Testis (tissue), 2 donors: ENCODE measurements at regions not wholly inside any gene's neighbourhood (a gene's known extent, or its start where the extent isn't known, plus 50 kb on each side); places are given as distances from the start of the nearest gene placed in this dataset.

ENCODE experiments used
- DNase-seq: peaks from one replicate; pipeline ENCODE4 v3.0.0-alpha.2; 2019
- H3K27ac ChIP-seq, 2 donors: fragments of 200-600 bp; sonication (generic); one replicate each; pipeline ENCODE4 v1.5.1; 2019
- H3K27me3 ChIP-seq: fragments of 200-600 bp; sonication (generic); one replicate; pipeline ENCODE4 v1.5.1; 2019
- H3K36me3 ChIP-seq: fragments of 200-600 bp; sonication (generic); one replicate; pipeline ENCODE4 v1.5.1; 2017; ENCODE audit warnings: low read depth; ENCODE audit errors: missing control alignments
- H3K4me1 ChIP-seq: fragments of 200-600 bp; sonication (generic); one replicate; pipeline ENCODE4 v1.5.1; 2019
- H3K4me3 ChIP-seq, 2 donors: fragments of 200-600 bp; sonication (generic); one replicate each; pipeline ENCODE4 v1.5.1; 2017 to 2019
- H3K9me3 ChIP-seq: fragments of 200-600 bp; sonication (generic); one replicate; pipeline ENCODE4 v1.5.1; 2017
- POLR2A ChIP-seq: fragments of 450-650 bp; IDR thresholded peaks from one replicate; pipeline ENCODE4 v1.6.1; 2017; ENCODE audit warnings: antibody characterized with exemption, mild to moderate bottlenecking, moderate library complexity
- WGBS, 2 donors: methylation state at CpG; one replicate each; pipeline ENCODE4 v1.1.5; 2018; 5-methylcytosine and 5-hydroxymethylcytosine counted together
- intact Hi-C: fragments of 100-400 bp; cut with DNase I; formaldehyde crosslinking; loops from one replicate; pipeline ENCODE4 v1.15.1; 2023; ENCODE audit warnings: low total_unique reads
- TF ChIP-seq, protein P1 (sequence below), 3 experiments: fragments of 450-650 bp in 2 of 3; fragments of 200-600 bp in 1 of 3; sonication (generic) in 1 of 3; IDR thresholded peaks; one replicate each; pipeline ENCODE4 v1.5.1; 2016 to 2019; ENCODE audit warnings: antibody characterized with exemption in 3 of 3, mild to moderate bottlenecking in 2 of 3, moderate library complexity in 1 of 3

DNA sequence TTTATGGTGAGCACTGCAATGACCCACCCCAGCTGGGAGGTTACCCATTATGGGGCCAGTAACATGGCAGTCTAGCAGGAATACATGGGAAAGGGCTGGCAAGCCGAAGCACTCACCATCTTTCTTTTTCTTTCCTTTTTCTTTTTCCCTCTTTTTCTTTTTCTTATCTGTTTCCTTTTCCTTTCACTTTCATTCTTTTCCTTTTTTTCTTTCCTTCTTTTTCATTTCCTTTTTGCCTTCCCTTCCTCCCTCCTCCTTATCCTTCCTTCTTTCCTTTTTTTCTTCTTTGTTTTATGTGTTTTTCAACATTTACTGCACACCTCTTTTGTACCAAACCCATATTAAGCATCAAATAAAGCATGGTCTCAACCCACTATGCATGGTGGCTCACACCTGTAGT is 501.1 kb downstream of the MED13L start:
- H3K27ac ChIP-seq = no peak overlapping the region
- no peak overlapping the region for H3K4me3 ChIP-seq
- no peaks in the 10 kb centered on the region for H3K4me1 ChIP-seq
- no peak for DNase-seq
- H3K36me3 ChIP-seq = no peaks in the 10 kb centered on the region
- 89 to 97% methylated on average over 1 of the region's 1 CpG for WGBS, 2 donors
- intact Hi-C loops = no loop called here
- no peak for TF ChIP-seq POLR2A
- TF ChIP-seq, protein P1, sequence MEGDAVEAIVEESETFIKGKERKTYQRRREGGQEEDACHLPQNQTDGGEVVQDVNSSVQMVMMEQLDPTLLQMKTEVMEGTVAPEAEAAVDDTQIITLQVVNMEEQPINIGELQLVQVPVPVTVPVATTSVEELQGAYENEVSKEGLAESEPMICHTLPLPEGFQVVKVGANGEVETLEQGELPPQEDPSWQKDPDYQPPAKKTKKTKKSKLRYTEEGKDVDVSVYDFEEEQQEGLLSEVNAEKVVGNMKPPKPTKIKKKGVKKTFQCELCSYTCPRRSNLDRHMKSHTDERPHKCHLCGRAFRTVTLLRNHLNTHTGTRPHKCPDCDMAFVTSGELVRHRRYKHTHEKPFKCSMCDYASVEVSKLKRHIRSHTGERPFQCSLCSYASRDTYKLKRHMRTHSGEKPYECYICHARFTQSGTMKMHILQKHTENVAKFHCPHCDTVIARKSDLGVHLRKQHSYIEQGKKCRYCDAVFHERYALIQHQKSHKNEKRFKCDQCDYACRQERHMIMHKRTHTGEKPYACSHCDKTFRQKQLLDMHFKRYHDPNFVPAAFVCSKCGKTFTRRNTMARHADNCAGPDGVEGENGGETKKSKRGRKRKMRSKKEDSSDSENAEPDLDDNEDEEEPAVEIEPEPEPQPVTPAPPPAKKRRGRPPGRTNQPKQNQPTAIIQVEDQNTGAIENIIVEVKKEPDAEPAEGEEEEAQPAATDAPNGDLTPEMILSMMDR (IDR thresholded peaks at IDR 0.05) = no peak
- no peaks in the 10 kb centered on the region for H3K9me3 ChIP-seq
- no peaks in the 10 kb centered on the region for H3K27me3 ChIP-seq

DNA sequence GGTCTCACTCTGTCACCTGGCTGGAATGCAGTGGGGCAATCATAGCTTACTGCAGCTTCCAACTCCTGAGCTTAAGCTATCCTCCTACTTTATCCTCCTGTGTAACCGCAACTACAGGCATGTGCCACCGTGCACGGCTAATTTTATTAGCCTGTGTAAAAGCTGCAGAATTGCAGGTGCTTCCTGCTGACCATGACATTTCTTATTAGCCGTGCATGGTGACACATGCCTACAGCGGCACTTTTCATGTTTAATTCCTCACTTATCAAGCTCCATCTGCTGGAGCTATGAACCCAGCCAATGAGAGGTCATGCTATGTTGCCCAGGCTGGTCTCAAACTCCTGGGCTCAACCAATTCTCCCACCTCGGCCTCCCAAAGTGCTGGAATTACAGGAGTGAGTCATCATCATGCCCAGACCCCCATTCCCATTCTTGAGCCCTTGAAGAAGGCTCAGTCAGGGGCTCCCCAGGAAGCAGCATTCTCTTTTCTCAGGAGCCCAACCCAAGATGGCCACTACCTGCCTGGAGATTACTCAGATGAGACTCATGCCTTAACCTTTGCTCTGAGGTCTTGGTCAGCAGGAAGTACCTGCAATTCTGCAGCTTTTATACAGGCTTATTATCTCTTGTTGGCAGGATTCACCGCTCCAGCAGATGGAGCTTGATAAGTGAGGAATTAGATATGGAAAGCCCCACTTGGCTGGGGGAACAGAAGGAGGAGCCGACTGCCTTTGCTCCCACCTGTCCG is 503.2 kb downstream of the MED13L start:
- Histone ChIP-seq H3K27ac (no peak overlapping the region), H3K4me1 (no peaks in the 10 kb centered on the region), H3K27me3 (no peaks in the 10 kb centered on the region), H3K4me3 (no peak overlapping the region), H3K9me3 (no peaks in the 10 kb centered on the region), H3K36me3 (no peaks in the 10 kb centered on the region)
- no peak for DNase-seq
- intact Hi-C loops = no loop called here
- 82 to 89% methylated on average over 9 of the region's 9 CpGs for WGBS, 2 donors
- no peak for TF ChIP-seq POLR2A
- TF ChIP-seq, protein P1 (IDR thresholded peaks at IDR 0.05) = no peak

DNA sequence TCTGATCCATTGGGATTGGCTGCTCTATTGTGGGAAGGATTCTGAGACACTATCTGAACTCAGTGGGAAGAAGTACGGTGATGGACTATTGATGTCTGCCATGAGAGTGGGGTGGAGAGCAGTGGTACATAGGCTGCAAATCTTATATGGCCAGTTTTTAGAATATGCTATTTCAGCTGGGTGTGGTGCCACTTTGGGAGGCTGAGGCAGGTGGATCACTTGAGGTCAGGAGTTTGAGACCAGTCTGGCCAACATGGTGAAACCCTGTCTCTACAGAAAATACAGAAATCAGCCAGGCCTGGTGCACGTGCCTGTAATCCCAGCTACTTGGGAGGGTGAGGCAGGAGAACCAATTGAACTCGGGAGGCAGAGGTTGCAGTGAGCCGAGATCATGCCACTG is 505.9 kb downstream of the MED13L start:
- no peaks in the 10 kb centered on the region for H3K36me3 ChIP-seq
- H3K27me3 ChIP-seq = no peaks in the 10 kb centered on the region
- DNase-seq = no peak
- H3K4me1 ChIP-seq = no peaks in the 10 kb centered on the region
- no peak overlapping the region for H3K27ac ChIP-seq
- intact Hi-C loops = no loop called here
- TF ChIP-seq POLR2A = no peak
- TF ChIP-seq, protein P1 (IDR thresholded peaks at IDR 0.05) = no peak
- no peak overlapping the region for H3K4me3 ChIP-seq
- WGBS, 2 donors = 89 to 91% methylated on average over 4 of the region's 4 CpGs
- H3K9me3 ChIP-seq = no peaks in the 10 kb centered on the region

DNA sequence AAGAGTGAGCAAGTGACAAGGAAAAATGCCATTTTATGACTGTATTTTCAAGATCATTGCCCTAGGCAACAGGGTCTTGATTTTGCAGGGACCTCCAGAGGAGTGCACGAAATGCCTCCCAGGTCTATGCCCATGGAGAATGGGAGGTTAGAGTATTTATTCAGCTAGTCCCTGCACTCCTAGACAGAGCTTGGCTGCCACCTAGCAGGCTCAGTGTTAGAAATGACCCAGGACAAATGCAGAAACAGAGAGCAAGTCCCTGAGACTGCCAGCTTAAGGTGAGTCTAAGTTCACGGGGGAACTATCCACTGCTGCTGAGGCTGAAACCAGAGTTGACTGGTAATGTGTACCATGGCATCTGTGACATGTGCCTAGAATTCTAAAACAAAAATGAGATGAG is 506.4 kb downstream of the MED13L start:
- TF ChIP-seq, protein P1 (IDR thresholded peaks at IDR 0.05) = no peak
- TF ChIP-seq POLR2A = no peak
- Histone ChIP-seq H3K9me3 (no peaks in the 10 kb centered on the region), H3K4me3 (no peak overlapping the region), H3K4me1 (no peaks in the 10 kb centered on the region), H3K27ac (no peak overlapping the region), H3K27me3 (no peaks in the 10 kb centered on the region), H3K36me3 (no peaks in the 10 kb centered on the region)
- peak; percentile 17 for DNase-seq
- intact Hi-C loops = no loop called here
- 66 to 74% methylated on average over 2 of the region's 2 CpGs for WGBS, 2 donors

DNA sequence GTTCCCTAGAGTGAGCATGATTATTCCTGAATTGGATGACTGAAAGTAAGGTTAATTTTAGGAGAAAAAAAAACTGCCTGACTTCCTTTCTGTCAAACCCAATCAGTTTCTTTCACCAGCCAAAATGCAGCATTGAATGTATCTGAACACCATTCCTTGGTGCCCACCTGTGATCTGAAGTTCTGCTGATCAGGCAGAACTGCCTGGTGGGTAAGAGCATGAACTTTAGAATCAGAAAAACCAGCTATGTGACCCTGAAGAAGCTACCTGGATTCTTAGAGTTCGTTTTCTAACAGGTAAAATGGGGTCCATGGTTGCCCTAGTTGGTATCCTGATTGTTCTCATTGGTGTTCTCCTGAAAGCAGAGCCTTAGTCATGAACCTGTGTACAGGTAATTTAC is 506.9 kb downstream of the MED13L start:
- DNase-seq = no peak
- Histone ChIP-seq H3K9me3 (no peaks in the 10 kb centered on the region), H3K4me1 (no peaks in the 10 kb centered on the region), H3K4me3 (no peak overlapping the region), H3K36me3 (no peaks in the 10 kb centered on the region), H3K27me3 (no peaks in the 10 kb centered on the region), H3K27ac (no peak overlapping the region)
- TF ChIP-seq, protein P1 (IDR thresholded peaks at IDR 0.05) = no peak
- no peak for TF ChIP-seq POLR2A
- intact Hi-C loops = no loop called here
- WGBS, 2 donors = 81 to 82% methylated on average over 1 of the region's 1 CpG
